ENCODE measurements at regions not wholly inside any gene's neighbourhood (a gene's known extent, or its start where the extent isn't known, plus 50 kb on each side); places are given as distances from the start of the nearest gene placed in this dataset.

GRCh38 chr11:76721755-76722677 is 51.5 kb upstream of the LRRC32 start:
- no peaks in the 10 kb centered on the region for H3K9me3 Mint-ChIP-seq
- H3K27me3 Mint-ChIP-seq (ENCODE audit: low read depth in 3 of 3): peaks cover 2 to 6% (median 3%) of the 10 kb centered on the region in 3 donors
- peak; percentile 38 to 48 (median 42) for DNase-seq
- H3K4me1 Mint-ChIP-seq: peaks cover 0 to 6% of the 10 kb centered on the region in 2 donors
- peak overlapping the region in 2 of 5 donors; percentile 14 to 40 for H3K4me3 Mint-ChIP-seq
- no peak overlapping the region for H3K27ac Mint-ChIP-seq
- H3K36me3 Mint-ChIP-seq: no peaks in the 10 kb centered on the region

GRCh38 chr11:76723142-76723541 is 52.6 kb upstream of the LRRC32 start:
- peaks cover 0 to 6% of the 10 kb centered on the region in 2 donors for H3K4me1 Mint-ChIP-seq
- no peak for DNase-seq
- H3K27ac Mint-ChIP-seq: no peak overlapping the region
- H3K36me3 Mint-ChIP-seq: no peaks in the 10 kb centered on the region
- no peaks in the 10 kb centered on the region for H3K9me3 Mint-ChIP-seq
- no peak overlapping the region for H3K4me3 Mint-ChIP-seq
- H3K27me3 Mint-ChIP-seq (ENCODE audit: low read depth in 3 of 3): peaks cover 2 to 6% (median 3%) of the 10 kb centered on the region in 3 donors

- Mint-ChIP-seq H3K36me3 (no peaks in the 10 kb centered on the region), H3K9me3 (no peaks in the 10 kb centered on the region), H3K4me1 (peaks cover 0 to 6% of the 10 kb centered on the region in 2 donors), H3K4me3 (no peak overlapping the region), H3K27me3 (ENCODE audit: low read depth in 3 of 3) (peaks cover 2 to 6% (median 3%) of the 10 kb centered on the region in 3 donors), H3K27ac (no peak overlapping the region)
- no peak for DNase-seq
Measured at GRCh38 chr11:76723548-76723947, 53.0 kb upstream of the LRRC32 start.

- Mint-ChIP-seq H3K9me3 (no peaks in the 10 kb centered on the region), H3K27me3 (ENCODE audit: low read depth in 3 of 3) (peaks cover 2 to 6% (median 3%) of the 10 kb centered on the region in 3 donors), H3K4me3 (no peak overlapping the region), H3K4me1 (peaks cover 0 to 6% of the 10 kb centered on the region in 2 donors), H3K36me3 (no peaks in the 10 kb centered on the region), H3K27ac (no peak overlapping the region)
- DNase-seq: no peak
Measured at GRCh38 chr11:76724171-76724768, 53.7 kb upstream of the LRRC32 start.

DNA sequence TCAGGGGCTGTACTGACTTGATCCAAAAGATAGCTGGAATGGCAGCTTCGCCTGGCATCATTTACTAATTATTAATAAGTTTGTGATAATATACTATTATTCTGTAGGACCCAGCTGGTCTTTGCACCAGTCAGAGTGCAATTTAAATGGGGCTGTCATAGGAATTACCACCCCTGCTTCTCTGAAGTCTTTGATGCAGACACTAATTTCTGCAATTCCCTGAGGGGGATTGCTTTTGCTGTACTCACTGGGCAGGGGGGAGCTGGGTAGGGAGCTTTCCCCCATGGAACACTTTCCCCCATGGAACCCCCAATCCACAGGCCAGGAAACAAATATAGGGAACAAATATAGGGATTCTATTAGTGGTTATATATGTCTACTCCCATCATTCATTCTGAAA is 54.9 kb upstream of the TSKU start:
- H3K4me3 Mint-ChIP-seq: no peak overlapping the region
- H3K27me3 Mint-ChIP-seq (ENCODE audit: low read depth in 3 of 3): peaks cover 2 to 3% (median 3%) of the 10 kb centered on the region in 3 donors
- no peaks in the 10 kb centered on the region for H3K36me3 Mint-ChIP-seq
- H3K27ac Mint-ChIP-seq: no peak overlapping the region
- no peak for DNase-seq
- H3K9me3 Mint-ChIP-seq: no peaks in the 10 kb centered on the region
- no peaks in the 10 kb centered on the region for H3K4me1 Mint-ChIP-seq

GRCh38 chr11:76728778-76729177 is 54.4 kb upstream of the TSKU start:
- Mint-ChIP-seq H3K36me3 (no peaks in the 10 kb centered on the region), H3K9me3 (no peaks in the 10 kb centered on the region), H3K4me3 (no peak overlapping the region), H3K27me3 (ENCODE audit: low read depth in 3 of 3) (peaks cover 2 to 3% (median 3%) of the 10 kb centered on the region in 3 donors), H3K4me1 (no peaks in the 10 kb centered on the region), H3K27ac (no peak overlapping the region)
- no peak for DNase-seq

GRCh38 chr11:76729214-76729613 is 53.9 kb upstream of the TSKU start:
- H3K4me3 Mint-ChIP-seq: no peak overlapping the region
- H3K36me3 Mint-ChIP-seq: no peaks in the 10 kb centered on the region
- DNase-seq: no peak
- H3K27me3 Mint-ChIP-seq (ENCODE audit: low read depth in 3 of 3): peaks cover under 1 to 3% (median 3%) of the 10 kb centered on the region in 3 donors
- H3K9me3 Mint-ChIP-seq: no peaks in the 10 kb centered on the region
- H3K4me1 Mint-ChIP-seq: no peaks in the 10 kb centered on the region
- H3K27ac Mint-ChIP-seq: no peak overlapping the region

GRCh38 chr11:76730887-76731565 is 52.1 kb upstream of the TSKU start:
- Mint-ChIP-seq H3K36me3 (no peaks in the 10 kb centered on the region), H3K4me3 (no peak overlapping the region), H3K9me3 (no peaks in the 10 kb centered on the region), H3K27ac (no peak overlapping the region), H3K4me1 (no peaks in the 10 kb centered on the region), H3K27me3 (ENCODE audit: low read depth in 3 of 3) (peaks cover 0 to 3% (median 0%) of the 10 kb centered on the region in 3 donors)
- no peak for DNase-seq

DNA sequence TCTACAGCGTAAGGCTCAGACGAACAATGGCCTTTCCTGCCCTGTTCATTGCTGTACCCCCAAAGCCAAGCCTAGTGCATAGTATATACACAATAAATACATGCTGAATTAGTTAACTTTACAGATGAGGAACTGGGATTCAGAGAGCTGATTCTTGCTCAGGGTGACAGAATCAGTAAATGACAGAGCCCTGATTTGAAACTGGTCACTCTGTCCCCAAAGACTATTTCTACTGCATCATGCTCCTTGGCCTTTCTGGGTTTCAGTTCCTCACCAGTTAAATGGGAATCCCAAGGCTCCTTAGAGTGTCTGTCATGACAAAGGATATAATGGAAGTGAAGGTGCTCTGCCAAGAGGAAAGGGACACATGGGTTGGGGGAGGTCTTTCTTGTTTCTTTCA is 50.5 kb upstream of the TSKU start:
- Mint-ChIP-seq H3K27me3 (ENCODE audit: low read depth in 3 of 3) (peaks cover 0 to 5% (median 4%) of the 10 kb centered on the region in 3 donors), H3K27ac (no peak overlapping the region), H3K4me1 (no peaks in the 10 kb centered on the region), H3K36me3 (no peaks in the 10 kb centered on the region), H3K9me3 (no peaks in the 10 kb centered on the region), H3K4me3 (no peak overlapping the region)
- DNase-seq: no peak
